RKO (cell line): ENCODE measurements at regions not wholly inside any gene's neighbourhood (a gene's known extent, or its start where the extent isn't known, plus 50 kb on each side); places are given as distances from the start of the nearest gene placed in this dataset.

Experiments
- DNase-seq: peaks from one replicate; pipeline ENCODE4 v3.0.0-alpha.2; 2016; ENCODE audit warnings: low spot score

GRCh38 chr12:81809829-81810595 lies 50.9 kb upstream of the PPFIA2 start:
- no peak for DNase-seq

- no peak for DNase-seq
Observed at GRCh38 chr12:81809113-81809777, 50.1 kb upstream of the PPFIA2 start.
